ENCODE measurements at regions not wholly inside any gene's neighbourhood (a gene's known extent, or its start where the extent isn't known, plus 50 kb on each side); places are given as distances from the start of the nearest gene placed in this dataset.

DNA sequence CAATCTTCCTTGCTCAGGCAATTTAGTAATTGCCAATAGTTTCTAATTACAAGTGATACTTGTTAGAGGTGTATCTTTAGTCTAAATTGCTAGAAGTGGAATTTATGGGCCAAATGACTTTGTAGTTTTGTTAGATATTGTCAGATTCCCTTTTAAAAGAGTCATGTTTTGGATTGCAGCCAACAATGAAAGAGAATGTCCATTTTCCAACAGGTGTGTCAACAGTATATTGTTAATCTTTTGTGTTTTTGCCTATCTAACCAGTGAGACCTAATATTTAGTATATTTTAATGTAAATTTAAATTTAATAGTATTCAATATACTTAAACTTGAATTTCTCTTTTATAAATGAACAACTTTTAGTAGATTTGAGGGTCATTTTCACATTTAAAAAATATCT lies 259.4 kb upstream of the ETAA1 start:
- H3K4me3 ChIP-seq (ENCODE audit: low read length) = no peak overlapping the region
- no peak for DNase-seq (ENCODE audit: low read depth)
- TF ChIP-seq, protein P1, sequence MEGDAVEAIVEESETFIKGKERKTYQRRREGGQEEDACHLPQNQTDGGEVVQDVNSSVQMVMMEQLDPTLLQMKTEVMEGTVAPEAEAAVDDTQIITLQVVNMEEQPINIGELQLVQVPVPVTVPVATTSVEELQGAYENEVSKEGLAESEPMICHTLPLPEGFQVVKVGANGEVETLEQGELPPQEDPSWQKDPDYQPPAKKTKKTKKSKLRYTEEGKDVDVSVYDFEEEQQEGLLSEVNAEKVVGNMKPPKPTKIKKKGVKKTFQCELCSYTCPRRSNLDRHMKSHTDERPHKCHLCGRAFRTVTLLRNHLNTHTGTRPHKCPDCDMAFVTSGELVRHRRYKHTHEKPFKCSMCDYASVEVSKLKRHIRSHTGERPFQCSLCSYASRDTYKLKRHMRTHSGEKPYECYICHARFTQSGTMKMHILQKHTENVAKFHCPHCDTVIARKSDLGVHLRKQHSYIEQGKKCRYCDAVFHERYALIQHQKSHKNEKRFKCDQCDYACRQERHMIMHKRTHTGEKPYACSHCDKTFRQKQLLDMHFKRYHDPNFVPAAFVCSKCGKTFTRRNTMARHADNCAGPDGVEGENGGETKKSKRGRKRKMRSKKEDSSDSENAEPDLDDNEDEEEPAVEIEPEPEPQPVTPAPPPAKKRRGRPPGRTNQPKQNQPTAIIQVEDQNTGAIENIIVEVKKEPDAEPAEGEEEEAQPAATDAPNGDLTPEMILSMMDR (conservative IDR thresholded peaks at IDR 0.05; ENCODE audit: low read length) = no peak

DNA sequence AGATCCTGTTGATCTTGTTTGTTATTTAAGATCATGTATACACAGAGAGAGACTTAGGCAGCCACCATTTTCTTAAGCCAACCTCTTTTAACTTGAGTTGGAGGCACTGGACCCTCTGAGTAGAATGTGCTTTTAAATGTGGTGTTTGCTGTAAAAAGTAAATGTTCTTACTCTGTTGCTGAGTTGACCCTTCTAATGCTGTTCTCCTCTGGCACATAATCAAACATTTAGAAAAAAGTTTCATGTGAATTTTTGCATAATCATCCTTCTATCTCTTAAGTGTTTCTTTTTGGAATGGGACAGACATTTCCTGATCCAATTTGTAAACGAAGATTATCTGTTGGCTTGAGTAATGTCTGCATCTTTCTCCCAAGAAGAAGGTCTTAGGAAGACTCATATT lies 255.1 kb upstream of the ETAA1 start:
- H3K4me3 ChIP-seq (ENCODE audit: low read length) = no peak overlapping the region
- no peak for DNase-seq (ENCODE audit: low read depth)
- TF ChIP-seq, protein P1 (conservative IDR thresholded peaks at IDR 0.05; ENCODE audit: low read length) = no peak

DNA sequence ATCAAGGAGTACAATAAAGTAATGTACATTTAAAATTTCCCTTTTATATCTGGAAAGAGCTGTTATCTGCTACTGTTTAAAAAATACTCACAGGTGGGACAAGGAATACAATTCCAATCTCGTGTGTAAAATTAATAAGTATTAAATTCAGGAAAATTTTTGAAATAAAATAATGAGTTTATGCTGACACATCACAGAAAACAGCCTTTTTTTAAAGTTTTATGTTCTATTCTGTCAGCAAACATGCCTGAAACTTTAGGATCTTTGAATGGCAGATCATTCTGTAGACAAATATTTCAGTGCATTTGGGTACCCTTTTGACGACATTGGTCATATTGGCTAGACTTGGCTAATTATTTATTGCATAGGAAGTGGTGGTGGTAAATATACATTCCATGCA lies 254.4 kb upstream of the ETAA1 start:
- DNase-seq (ENCODE audit: low read depth) = no peak
- TF ChIP-seq, protein P1 (conservative IDR thresholded peaks at IDR 0.05; ENCODE audit: low read length) = no peak
- no peak overlapping the region for H3K4me3 ChIP-seq (ENCODE audit: low read length)

DNA sequence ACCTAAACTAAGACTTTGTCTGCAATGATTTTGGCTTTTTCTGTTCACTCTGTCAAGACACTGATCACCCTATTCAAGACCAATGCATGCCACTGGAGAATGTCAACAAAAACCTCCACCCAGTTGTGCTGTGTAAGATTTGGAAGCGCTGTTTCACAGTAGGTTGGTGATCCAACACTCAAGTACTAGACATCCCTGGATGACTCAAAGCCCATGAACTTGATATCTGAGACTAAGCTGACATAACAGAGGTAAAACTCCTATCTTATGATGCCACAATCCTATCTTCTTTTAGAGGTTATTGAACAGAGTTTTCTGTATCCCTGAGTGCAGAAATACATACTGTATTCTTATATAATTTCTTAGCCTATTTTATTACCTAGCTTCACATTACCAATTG lies 251.3 kb upstream of the ETAA1 start:
- no peak for DNase-seq (ENCODE audit: low read depth)
- no peak overlapping the region for H3K4me3 ChIP-seq (ENCODE audit: low read length)
- TF ChIP-seq, protein P1 (conservative IDR thresholded peaks at IDR 0.05; ENCODE audit: low read length) = no peak

DNA sequence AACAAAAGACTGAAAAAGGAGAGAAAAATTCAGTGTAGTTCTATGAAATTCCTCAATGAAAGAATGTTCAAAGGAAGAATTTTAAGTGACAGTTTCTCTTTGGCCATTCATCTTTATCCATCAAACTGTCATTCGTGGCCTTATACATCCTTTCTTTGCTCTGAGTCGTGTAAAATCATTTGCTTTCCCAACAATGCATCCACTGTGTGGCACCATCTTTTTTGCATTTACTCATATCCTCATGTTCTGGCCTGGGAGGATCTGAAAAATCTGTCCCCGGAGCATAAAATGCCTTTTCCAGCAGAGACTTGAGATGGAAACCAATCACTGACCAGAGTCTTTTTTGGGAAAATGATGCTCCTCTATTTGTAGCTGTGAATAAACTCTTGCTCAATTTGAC lies 240.3 kb upstream of the ETAA1 start:
- H3K4me3 ChIP-seq (ENCODE audit: low read length) = no peak overlapping the region
- DNase-seq (ENCODE audit: low read depth) = no peak
- TF ChIP-seq, protein P1 (conservative IDR thresholded peaks at IDR 0.05; ENCODE audit: low read length) = no peak

DNA sequence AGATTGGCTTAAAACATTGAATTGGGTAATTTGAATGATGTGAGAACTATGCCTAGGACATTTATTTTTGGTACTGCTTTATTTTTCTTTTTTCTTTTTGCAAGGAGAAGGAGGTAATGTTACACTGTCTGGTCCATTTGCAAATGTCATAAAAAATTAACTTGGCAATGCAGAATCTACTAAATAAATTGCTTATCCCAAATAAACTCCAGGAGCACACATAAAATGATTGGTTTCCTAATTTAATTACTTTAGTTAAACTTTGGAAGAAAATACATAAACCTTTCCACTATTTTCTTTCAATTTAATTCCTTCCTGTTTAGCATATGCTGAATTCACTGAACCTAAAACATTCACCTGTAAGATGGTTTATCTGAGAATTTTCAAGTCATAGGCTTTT lies 238.4 kb upstream of the ETAA1 start:
- H3K4me3 ChIP-seq (ENCODE audit: low read length) = no peak overlapping the region
- DNase-seq (ENCODE audit: low read depth) = no peak
- TF ChIP-seq, protein P1 (conservative IDR thresholded peaks at IDR 0.05; ENCODE audit: low read length) = no peak

DNA sequence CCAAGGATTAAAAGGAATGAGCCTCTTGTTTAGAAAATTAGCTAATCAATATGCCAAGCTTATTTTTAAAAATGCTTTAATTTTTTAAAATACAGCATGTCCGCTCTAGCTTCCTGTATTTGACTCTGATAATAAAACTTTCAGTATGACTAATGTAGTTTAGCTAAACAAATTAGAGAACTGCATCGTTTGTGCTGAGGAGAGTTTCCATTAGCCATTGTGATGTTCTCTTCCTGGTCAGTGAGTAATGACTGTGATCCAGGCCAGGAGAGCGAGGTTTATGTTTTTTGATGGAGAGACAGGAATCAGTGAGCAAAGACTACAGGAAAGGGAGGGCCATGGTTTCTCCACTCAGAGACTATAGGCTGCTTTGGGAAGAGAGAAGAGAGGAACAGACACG lies 237.2 kb upstream of the ETAA1 start:
- TF ChIP-seq, protein P1 (conservative IDR thresholded peaks at IDR 0.05; ENCODE audit: low read length) = no peak
- DNase-seq (ENCODE audit: low read depth) = no peak
- no peak overlapping the region for H3K4me3 ChIP-seq (ENCODE audit: low read length)

Measured in AG10803 (cell line).